ENCODE measurements at regions not wholly inside any gene's neighbourhood (a gene's known extent, or its start where the extent isn't known, plus 50 kb on each side); places are given as distances from the start of the nearest gene placed in this dataset.

GRCh38 chr9:28650327-28650726, 1077.0 kb upstream of the C9orf72 start:
- Histone ChIP-seq H4K5ac (ENCODE audit: insufficient read length, low read depth, low read length) (no peak overlapping the region), H3K18ac (ENCODE audit: extremely low read depth, low read length) (no peak overlapping the region), H3K9ac (replicated peaks in 1 of 4; ENCODE audit: extremely low read depth in 1 of 4, low read depth in 3 of 4, low read length in 3 of 4) (no peak overlapping the region; a peak in 1 of 7 replicates), H3K79me1 (ENCODE audit: low read depth, low read length) (no peaks in the 10 kb centered on the region), H3K4me1 (replicated peaks in 1 of 4; ENCODE audit: control insufficient read depth in 3 of 4, insufficient read depth in 4 of 4, low read length in 3 of 4) (peaks cover 0 to 9% (median 6%) of the 10 kb centered on the region in 4 experiments; a peak in 4 of 7 replicates), H3K79me2 (ENCODE audit: control insufficient read depth in 1 of 2, insufficient read depth in 2 of 2, low read length in 2 of 2) (no peaks in the 10 kb centered on the region), H2AK5ac (ENCODE audit: low read depth, low read length) (no peak overlapping the region), H2BK20ac (ENCODE audit: low read length) (no peak overlapping the region), H3K23me2 (ENCODE audit: low read depth, low read length) (no peaks in the 10 kb centered on the region), H3K4ac (replicated peaks; ENCODE audit: insufficient read length, low read depth, low read length) (no peak overlapping the region), H2BK12ac (ENCODE audit: low read depth, low read length) (no peak overlapping the region), H3K36me3 (ENCODE audit: control insufficient read depth in 2 of 4, insufficient read depth in 4 of 4, low read length in 3 of 4) (no peaks in the 10 kb centered on the region), H4K8ac (ENCODE audit: extremely low read depth, insufficient read depth, low read length) (no peak overlapping the region), H2BK15ac (ENCODE audit: low read length) (no peak overlapping the region), H2AFZ (ENCODE audit: low read length) (no peak overlapping the region), H3K23ac (ENCODE audit: insufficient read length) (no peak overlapping the region), H3K4me3 (ENCODE audit: extremely low read depth in 1 of 4, insufficient read depth in 2 of 4, low read depth in 3 of 4, low read length in 4 of 4) (no peak overlapping the region), H3K27me3 (replicated peaks in 1 of 4; ENCODE audit: control insufficient read depth in 3 of 4, extremely low read depth in 1 of 4, insufficient read depth in 3 of 4, low read length in 3 of 4) (no peaks in the 10 kb centered on the region), H4K20me1 (replicated peaks in 1 of 2; ENCODE audit: control insufficient read depth in 1 of 2, insufficient read depth in 2 of 2, low read length in 2 of 2) (no peaks in the 10 kb centered on the region), H3K56ac (replicated peaks; ENCODE audit: insufficient read length, low read depth, low read length) (no peak overlapping the region), H3K9me3 (ENCODE audit: insufficient read depth in 2 of 2, low read depth in 1 of 2, low read length in 1 of 2) (no peaks in the 10 kb centered on the region), H3K14ac (ENCODE audit: insufficient read length) (no peak overlapping the region), H2BK120ac (replicated peaks; ENCODE audit: low read depth, low read length) (peak overlapping the region; percentile 79), H4K91ac (replicated peaks; ENCODE audit: insufficient read length, low read length) (no peak overlapping the region), H3K4me2 (ENCODE audit: insufficient read depth in 1 of 2, low read depth in 2 of 2, low read length in 2 of 2) (peak overlapping the region; percentile 48 to 61), H3K27ac (ENCODE audit: low read depth, low read length) (no peak overlapping the region), H2BK5ac (ENCODE audit: low read depth, low read length) (no peak overlapping the region)
- peak; percentile 73 for FAIRE-seq
- ChIA-PET POLR2A (ENCODE audit: partially characterized antibody) (no interaction called here), CTCF (ENCODE audit: partially characterized antibody) (interaction anchor here (1.1 to 1.2 kb wide), 2 partner anchors 17 to 380 kb away, joined by 3 read pairs; no protein-coding TSS in a partner anchor)
- DNase-seq (ENCODE audit: low read depth in 1 of 2, low spot score in 2 of 2) = no peak
- WGBS, 2 experiments (ENCODE audit: extremely low coverage in 1 of 2, insufficient coverage in 1 of 2, insufficient read length in 1 of 2, insufficient replicate concordance in 2 of 2, low coverage in 1 of 2, low lambda C conversion rate in 2 of 2, missing lambda C conversion rate in 1 of 2) = 22% methylated on average over 4 of the region's 4 CpGs; no CpG with 5 or more reads in 1 of the 2 experiments
- TF ChIP-seq SP2 (IDR thresholded peaks at IDR 0.05; ENCODE audit: low read length) (no peak), RFX5 (IDR thresholded peaks at IDR 0.05; ENCODE audit: borderline replicate concordance, low read depth, low read length) (no peak), CBX8 (IDR thresholded peaks at IDR 0.05; ENCODE audit: borderline replicate concordance, low read depth, low read length) (no peak), POLR2AphosphoS5 (IDR thresholded peaks at IDR 0.05; ENCODE audit: low read depth, low read length) (no peak), MAX (IDR thresholded peaks at IDR 0.05) (no peak)
